ENCODE measurements at regions not wholly inside any gene's neighbourhood (a gene's known extent, or its start where the extent isn't known, plus 50 kb on each side); places are given as distances from the start of the nearest gene placed in this dataset.

- no peak overlapping the region for H2AFZ ChIP-seq (ENCODE audit: low read depth, low read length)
- H3K27ac ChIP-seq (ENCODE audit: extremely low read depth, low read depth, low read length) = no peak overlapping the region
- intact Hi-C loops (cut with micrococcal nuclease) (no loop called here), in situ Hi-C loops (cut with MboI) (no loop called here)
- no peak overlapping the region for H3K4me2 ChIP-seq (ENCODE audit: insufficient read depth, low read length)
- H3K4me1 ChIP-seq (replicated peaks in 1 of 2; ENCODE audit: control insufficient read depth in 2 of 2, insufficient read depth in 2 of 2, low read length in 2 of 2) = no peaks in the 10 kb centered on the region
- H3K4me3 ChIP-seq = no peak overlapping the region
- POLR2A ChIA-PET = no interaction called here
- FAIRE-seq (no peak), DNase-seq (ENCODE audit: extremely low read depth in 1 of 4, low spot score in 3 of 4) (no peak), ATAC-seq (no peak)
- no peaks in the 10 kb centered on the region for H3K36me3 ChIP-seq (ENCODE audit: control insufficient read depth, insufficient read depth, low read length)
- H3K79me2 ChIP-seq (ENCODE audit: control insufficient read depth, insufficient read depth, low read length) = no peaks in the 10 kb centered on the region
- no TSS peak for BruUV-seq (replicated peaks)
- no peaks in the 10 kb centered on the region for H3K9me1 ChIP-seq (ENCODE audit: control insufficient read depth, insufficient read depth, low read length)
- no peaks in the 10 kb centered on the region for H3K9me3 ChIP-seq (replicated peaks; ENCODE audit: control insufficient read depth, insufficient read depth, low read depth, low read length)
- CTCF ChIA-PET (ENCODE audit: low intra/inter-chr PET ratio) = no interaction called here
- no peaks in the 10 kb centered on the region for H4K20me1 ChIP-seq (replicated peaks; ENCODE audit: control insufficient read depth, insufficient read depth, low read length)
- H3K9ac ChIP-seq (ENCODE audit: insufficient read depth in 1 of 2, low read depth in 2 of 2, low read length in 2 of 2) = no peak overlapping the region
- no peaks in the 10 kb centered on the region for H3K27me3 ChIP-seq (ENCODE audit: control insufficient read depth in 2 of 2, insufficient read depth in 2 of 2, low read length in 2 of 2)
- no peak for TF ChIP-seq GABPB1 (CRISPR knock-in tag; IDR thresholded peaks at IDR 0.05)
- no peak for TF ChIP-seq ZNF232 (CRISPR knock-in tag; IDR thresholded peaks at IDR 0.05)
- no peak for TF ChIP-seq ZNF197 (CRISPR knock-in tag; IDR thresholded peaks at IDR 0.05; ENCODE audit: low read depth)
- no peak for TF ChIP-seq ZFP30 (CRISPR knock-in tag; IDR thresholded peaks at IDR 0.05; ENCODE audit: borderline replicate concordance)
- TF ChIP-seq CHCHD3 (CRISPR knock-in tag; IDR thresholded peaks at IDR 0.05) = no peak
- TF ChIP-seq GATA2 (CRISPR knock-in tag; IDR thresholded peaks at IDR 0.05) = no peak
- TF ChIP-seq RAD51 (IDR thresholded peaks at IDR 0.05; ENCODE audit: borderline replicate concordance, low read depth) = no peak
- TF ChIP-seq TOE1 (IDR thresholded peaks at IDR 0.05; ENCODE audit: borderline replicate concordance) = no peak
- no peak for TF ChIP-seq TOE1 (CRISPR knock-in tag; IDR thresholded peaks at IDR 0.05; ENCODE audit: borderline replicate concordance, low read depth)
- TF ChIP-seq HDAC3 (IDR thresholded peaks at IDR 0.05; ENCODE audit: borderline replicate concordance, partially characterized antibody) = no peak
- TF ChIP-seq ZNF778 (CRISPR knock-in tag; IDR thresholded peaks at IDR 0.05) = no peak
- TF ChIP-seq AFF1 (IDR thresholded peaks at IDR 0.05; ENCODE audit: low read depth in 1 of 2, partially characterized antibody in 2 of 2) = no peak
- no peak for TF ChIP-seq ARHGAP35 (IDR thresholded peaks at IDR 0.05; ENCODE audit: partially characterized antibody)
- TF ChIP-seq TAL1 (IDR thresholded peaks at IDR 0.05) = no peak
- TF ChIP-seq ZBTB2 (IDR thresholded peaks at IDR 0.05) = no peak
- TF ChIP-seq ZNF717 (CRISPR knock-in tag; IDR thresholded peaks at IDR 0.05) = no peak
- no peak for TF ChIP-seq POU5F1 (IDR thresholded peaks at IDR 0.05; ENCODE audit: borderline replicate concordance, low read depth, low read length, partially characterized antibody)
- TF ChIP-seq TAF9B (IDR thresholded peaks at IDR 0.05; ENCODE audit: partially characterized antibody) = no peak
- TF ChIP-seq ARID3A (IDR thresholded peaks at IDR 0.05; ENCODE audit: borderline replicate concordance, low read depth, low read length) = no peak
Observed at GRCh38 chr3:89802881-89803280, 695.5 kb downstream of the EPHA3 start.
